GM12892 (cell line): ENCODE measurements at regions not wholly inside any gene's neighbourhood (a gene's known extent, or its start where the extent isn't known, plus 50 kb on each side); places are given as distances from the start of the nearest gene placed in this dataset.

Experiments
- POLR2A ChIP-seq: IDR thresholded peaks from 2 replicates; pipeline ENCODE4 v1.6.1; 2011; ENCODE audit warnings: low read depth, low read length, control low read depth
- POLR2AphosphoS5 ChIP-seq: IDR thresholded peaks from 2 replicates; pipeline ENCODE4 v1.6.1; 2011; ENCODE audit warnings: low read depth, low read length, control low read depth
- TAF1 ChIP-seq: IDR thresholded peaks from 2 replicates; pipeline ENCODE4 v1.6.1; 2011; ENCODE audit warnings: low read depth, mild to moderate bottlenecking, control low read depth, low read length, borderline replicate concordance

- TF ChIP-seq POLR2A, result no peak
- no peak for TF ChIP-seq TAF1
- no peak for TF ChIP-seq POLR2AphosphoS5
These were observed 81.4 kb upstream of the BMPER start for GRCh38 chr7:33823913-33824312.
